Activated CD8-positive, alpha-beta T cell treated with anti-CD3 and anti-CD28 coated beads, Interleukin-2, amount 10 ng/mL, durations not matched to agents 7 days and 5 days (primary cell): ENCODE measurements at regions not wholly inside any gene's neighbourhood (a gene's known extent, or its start where the extent isn't known, plus 50 kb on each side); places are given as distances from the start of the nearest gene placed in this dataset.
A peak's percentile ranks its signal among the peaks of the same experiment; 100 is the strongest.

ENCODE experiments used
- ATAC-seq: fragments of 150-1000 bp; cut with Tn5 transposase; one replicate; pipeline ENCODE4 v1.10.0; 2021; ENCODE audit warnings: moderate library complexity
- CTCF ChIA-PET: fragments of 350-600 bp; sonication (Branson Sonifier 250); formaldehyde crosslinking; loops from one replicate; lab custom pipeline; 2021; ENCODE audit warnings: antibody characterized with exemption; lab: Charles Lee
- POLR2A ChIA-PET: fragments of 350-600 bp; sonication (Branson Sonifier 250); formaldehyde crosslinking; loops from one replicate; lab custom pipeline; 2021; ENCODE audit warnings: antibody characterized with exemption; lab: Charles Lee
- DNase-seq: peaks from one replicate; pipeline ENCODE4 v3.0.0-alpha.2; 2020
- H3K27ac Mint-ChIP-seq: one replicate; pipeline ENCODE4 v1.8.0; 2021; ENCODE audit warnings: mild to moderate bottlenecking, mixed read lengths
- H3K27me3 Mint-ChIP-seq: one replicate; pipeline ENCODE4 v1.8.0; 2021; ENCODE audit warnings: low read depth, mixed read lengths
- H3K36me3 Mint-ChIP-seq: one replicate; pipeline ENCODE4 v1.8.0; 2021; ENCODE audit warnings: low read depth, mixed read lengths
- H3K4me1 Mint-ChIP-seq: one replicate; pipeline ENCODE4 v1.8.0; 2021; ENCODE audit warnings: low read depth, mixed read lengths
- H3K4me3 Mint-ChIP-seq: one replicate; pipeline ENCODE4 v1.8.0; 2021; ENCODE audit warnings: mild to moderate bottlenecking, mixed read lengths
- H3K9me3 Mint-ChIP-seq: one replicate; pipeline ENCODE4 v1.8.0; 2022; ENCODE audit warnings: mixed read lengths; ENCODE audit not compliant: insufficient read depth

DNA sequence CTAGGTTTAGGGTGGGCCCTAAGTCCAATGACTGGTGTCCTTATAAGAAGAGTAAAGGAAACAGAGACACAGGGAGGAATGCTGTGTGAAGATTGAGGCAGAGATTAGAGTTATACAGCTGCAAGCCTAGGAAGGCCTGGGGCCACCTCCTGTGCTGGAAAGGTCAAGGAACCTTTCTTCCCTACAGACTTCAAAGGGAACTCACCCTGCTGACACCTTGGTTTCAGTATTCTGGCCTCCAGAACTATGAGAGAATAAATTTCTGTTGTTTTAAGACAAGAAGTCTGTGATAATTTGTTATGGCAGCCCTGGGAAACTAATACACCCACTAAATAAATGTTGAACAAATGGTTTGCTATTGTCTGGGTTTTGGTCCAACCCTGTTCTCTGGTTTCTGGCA lies 102.3 kb upstream of the NEUROD1 start:
- peaks cover 1% of the 10 kb centered on the region for H3K4me1 Mint-ChIP-seq
- no peaks in the 10 kb centered on the region for H3K27me3 Mint-ChIP-seq
- no peaks in the 10 kb centered on the region for H3K36me3 Mint-ChIP-seq
- DNase-seq (no peak), ATAC-seq (no peak)
- H3K27ac Mint-ChIP-seq, result no peak overlapping the region
- H3K4me3 Mint-ChIP-seq, result no peak overlapping the region
- CTCF ChIA-PET, result no interaction called here
- H3K9me3 Mint-ChIP-seq, result no peaks in the 10 kb centered on the region
- POLR2A ChIA-PET, result no interaction called here

GRCh38 chr2:181784556-181784955 lies 104.2 kb upstream of the NEUROD1 start:
- H3K4me1 Mint-ChIP-seq, result peaks cover 4% of the 10 kb centered on the region
- H3K36me3 Mint-ChIP-seq, result no peaks in the 10 kb centered on the region
- no peak for ATAC-seq
- H3K4me3 Mint-ChIP-seq, result no peak overlapping the region
- H3K27ac Mint-ChIP-seq, result no peak overlapping the region
- DNase-seq, result no peak
- no peaks in the 10 kb centered on the region for H3K9me3 Mint-ChIP-seq
- CTCF ChIA-PET, result no interaction called here
- POLR2A ChIA-PET, result no interaction called here
- no peaks in the 10 kb centered on the region for H3K27me3 Mint-ChIP-seq

GRCh38 chr2:181785691-181786344 lies 105.5 kb upstream of the NEUROD1 start:
- no peak overlapping the region for H3K27ac Mint-ChIP-seq
- ATAC-seq (no peak), DNase-seq (no peak)
- H3K9me3 Mint-ChIP-seq, result no peaks in the 10 kb centered on the region
- ChIA-PET POLR2A (no interaction called here), CTCF (interaction anchor here (0.5 kb wide), 1 partner anchor 12 kb away, joined by 3 read pairs; no protein-coding TSS in a partner anchor)
- no peak overlapping the region for H3K4me3 Mint-ChIP-seq
- H3K36me3 Mint-ChIP-seq, result no peaks in the 10 kb centered on the region
- H3K27me3 Mint-ChIP-seq, result no peaks in the 10 kb centered on the region
- peaks cover 14% of the 10 kb centered on the region for H3K4me1 Mint-ChIP-seq

DNA sequence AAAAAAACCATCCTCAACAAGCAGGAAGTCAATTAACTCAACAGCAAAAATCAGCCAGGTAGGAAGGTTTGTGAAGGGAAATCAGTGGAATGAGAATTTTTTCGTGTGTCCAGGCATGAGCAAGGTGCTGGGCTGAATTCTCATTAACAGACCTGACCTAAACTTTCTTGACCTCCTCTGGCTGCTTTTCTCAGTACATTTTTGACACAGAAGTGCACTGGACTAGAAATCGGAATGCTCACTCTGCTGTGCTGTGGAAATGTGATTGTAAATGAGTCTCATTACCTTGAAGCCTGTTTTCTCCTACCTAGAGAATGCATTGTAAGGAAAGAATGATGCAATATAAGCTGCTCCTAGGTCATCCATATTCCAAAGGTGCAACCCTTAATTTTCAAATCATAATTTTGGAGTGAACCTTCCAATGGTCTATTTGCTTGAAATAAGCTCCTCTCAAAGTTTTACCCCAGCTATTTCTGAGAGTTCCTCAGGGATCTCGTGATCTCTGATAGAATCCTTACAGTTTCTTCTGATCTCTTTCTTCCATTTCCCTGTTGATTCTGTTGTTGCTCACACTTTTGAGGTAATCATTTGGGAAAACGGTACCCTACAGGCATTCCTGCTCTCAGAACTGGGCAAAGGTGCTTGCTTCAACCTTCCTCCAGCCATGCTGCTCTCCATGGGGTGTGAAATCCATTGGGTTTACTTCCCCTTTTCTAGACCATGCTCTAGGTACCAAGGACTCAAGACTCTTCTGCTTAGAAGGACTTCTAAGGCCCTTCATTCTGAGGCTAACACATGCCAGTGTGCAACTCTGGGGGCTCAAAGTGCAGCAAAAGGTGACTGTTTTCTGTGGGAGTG lies 104.9 kb upstream of the ITPRID2 start:
- ATAC-seq, result no peak
- Mint-ChIP-seq H3K36me3 (no peaks in the 10 kb centered on the region), H3K9me3 (no peaks in the 10 kb centered on the region), H3K27ac (no peak overlapping the region), H3K4me1 (peaks cover 22% of the 10 kb centered on the region), H3K4me3 (no peak overlapping the region), H3K27me3 (no peaks in the 10 kb centered on the region)
- DNase-seq, result no peak
- POLR2A ChIA-PET, result no interaction called here
- CTCF ChIA-PET, result no interaction called here

- no peaks in the 10 kb centered on the region for H3K36me3 Mint-ChIP-seq
- no peaks in the 10 kb centered on the region for H3K27me3 Mint-ChIP-seq
- no peaks in the 10 kb centered on the region for H3K9me3 Mint-ChIP-seq
- CTCF ChIA-PET, result interaction anchor here (1.3 kb wide), 1 partner anchor 8 kb away, joined by 3 read pairs; no protein-coding TSS in a partner anchor
- H3K4me1 Mint-ChIP-seq, result peaks cover 23% of the 10 kb centered on the region
- POLR2A ChIA-PET, result interaction anchor here (1.2 kb wide), 1 partner anchor 30 kb away, joined by 3 read pairs; no protein-coding TSS in a partner anchor
- ATAC-seq (no peak), DNase-seq (no peak)
- H3K4me3 Mint-ChIP-seq, result no peak overlapping the region
- H3K27ac Mint-ChIP-seq, result no peak overlapping the region
Observed at GRCh38 chr2:181787310-181788048, 104.1 kb upstream of the ITPRID2 start.

DNA sequence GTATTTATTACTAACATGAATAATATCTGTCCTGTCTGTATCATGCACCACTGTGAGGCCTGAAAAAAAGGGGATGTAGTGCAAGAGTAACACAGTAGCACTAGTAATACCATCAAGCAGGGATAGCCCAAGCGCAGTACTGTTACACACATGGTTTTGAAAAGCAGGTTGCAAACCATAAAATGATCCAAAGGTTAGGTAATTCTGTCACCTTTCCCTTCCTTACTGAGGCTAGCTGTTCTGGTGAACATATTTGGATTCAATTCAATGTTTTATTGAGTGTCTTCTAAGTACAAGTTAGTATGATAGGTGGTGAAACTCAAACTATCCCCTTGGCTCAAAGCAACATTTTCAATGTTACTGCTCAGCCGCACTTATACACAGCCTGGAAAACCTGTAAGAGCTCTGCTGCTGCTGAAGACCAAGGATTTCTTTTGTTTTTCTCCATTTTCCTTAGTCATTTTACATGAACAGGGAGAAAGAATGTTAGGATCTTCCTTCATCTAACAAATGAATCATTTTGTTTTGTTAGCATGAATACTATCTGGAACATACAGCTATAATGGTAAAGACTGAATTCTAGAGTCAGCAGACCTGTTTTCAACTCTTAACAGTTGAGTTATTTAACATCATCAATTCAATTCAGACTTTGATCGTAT lies 102.5 kb upstream of the ITPRID2 start:
- ChIA-PET POLR2A (no interaction called here), CTCF (interaction anchor here (0.9 kb wide), 1 partner anchor 74 kb away, joined by 3 read pairs; no protein-coding TSS in a partner anchor)
- DNase-seq (no peak), ATAC-seq (no peak)
- Mint-ChIP-seq H3K4me1 (peaks cover 23% of the 10 kb centered on the region), H3K4me3 (no peak overlapping the region), H3K27ac (no peak overlapping the region), H3K27me3 (no peaks in the 10 kb centered on the region), H3K36me3 (no peaks in the 10 kb centered on the region), H3K9me3 (no peaks in the 10 kb centered on the region)

GRCh38 chr2:181789827-181790448 lies 101.6 kb upstream of the ITPRID2 start:
- H3K9me3 Mint-ChIP-seq, result no peaks in the 10 kb centered on the region
- no peak for ATAC-seq
- POLR2A ChIA-PET, result interaction anchor here (0.7 kb wide), 1 partner anchor 227 kb away, joined by 3 read pairs; no protein-coding TSS in a partner anchor
- CTCF ChIA-PET, result interaction anchor here (0.7 to 1.8 kb wide), 2 partner anchors 48 to 74 kb away, joined by 3 to 8 read pairs; no protein-coding TSS in a partner anchor
- H3K4me1 Mint-ChIP-seq, result peaks cover 23% of the 10 kb centered on the region
- no peak for DNase-seq
- H3K4me3 Mint-ChIP-seq, result no peak overlapping the region
- H3K36me3 Mint-ChIP-seq, result no peaks in the 10 kb centered on the region
- H3K27ac Mint-ChIP-seq, result no peak overlapping the region
- no peaks in the 10 kb centered on the region for H3K27me3 Mint-ChIP-seq

GRCh38 chr2:181790716-181791649 lies 100.5 kb upstream of the ITPRID2 start:
- DNase-seq (peak; percentile 55), ATAC-seq (peak; percentile 76)
- H3K27ac Mint-ChIP-seq, result peak overlapping the region; percentile 69
- no peaks in the 10 kb centered on the region for H3K36me3 Mint-ChIP-seq
- no peak overlapping the region for H3K4me3 Mint-ChIP-seq
- ChIA-PET POLR2A (interaction anchor here (0.7 kb wide), 1 partner anchor 228 kb away, joined by 3 read pairs; no protein-coding TSS in a partner anchor), CTCF (interaction anchor here (0.7 to 1.8 kb wide), 2 partner anchors 49 to 75 kb away, joined by 3 to 8 read pairs; no protein-coding TSS in a partner anchor)
- H3K9me3 Mint-ChIP-seq, result no peaks in the 10 kb centered on the region
- H3K4me1 Mint-ChIP-seq, result peaks cover 23% of the 10 kb centered on the region
- no peaks in the 10 kb centered on the region for H3K27me3 Mint-ChIP-seq

GRCh38 chr2:181792906-181793305 lies 98.6 kb upstream of the ITPRID2 start:
- ATAC-seq (no peak), DNase-seq (no peak)
- POLR2A ChIA-PET, result no interaction called here
- CTCF ChIA-PET, result interaction anchor here (0.7 kb wide), 1 partner anchor 14 kb away, joined by 3 read pairs; no protein-coding TSS in a partner anchor
- no peak overlapping the region for H3K4me3 Mint-ChIP-seq
- H3K36me3 Mint-ChIP-seq, result no peaks in the 10 kb centered on the region
- no peak overlapping the region for H3K27ac Mint-ChIP-seq
- peaks cover 20% of the 10 kb centered on the region for H3K4me1 Mint-ChIP-seq
- H3K9me3 Mint-ChIP-seq, result no peaks in the 10 kb centered on the region
- no peaks in the 10 kb centered on the region for H3K27me3 Mint-ChIP-seq

DNA sequence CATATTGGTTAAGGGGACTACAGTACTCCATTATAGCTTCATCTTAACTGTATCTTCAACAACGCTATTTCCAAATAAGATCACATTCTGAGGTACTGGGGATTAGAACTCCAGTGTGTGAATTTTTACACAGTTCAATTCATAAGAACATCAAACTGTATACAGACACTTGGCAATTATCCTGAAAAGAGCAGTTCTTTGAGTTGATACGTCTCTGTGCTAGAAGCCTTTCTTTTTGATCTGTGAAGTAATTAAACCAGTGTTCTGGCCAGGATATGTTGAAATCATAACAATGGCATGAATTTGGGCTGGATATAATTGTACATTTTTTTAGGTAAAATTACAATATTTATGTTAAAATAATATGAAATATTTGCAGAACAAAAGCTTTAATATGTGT lies 93.5 kb upstream of the ITPRID2 start:
- Mint-ChIP-seq H3K27me3 (peaks cover 17% of the 10 kb centered on the region), H3K4me1 (no peaks in the 10 kb centered on the region), H3K27ac (no peak overlapping the region), H3K4me3 (no peak overlapping the region), H3K36me3 (no peaks in the 10 kb centered on the region), H3K9me3 (no peaks in the 10 kb centered on the region)
- DNase-seq (no peak), ATAC-seq (no peak)
- ChIA-PET CTCF (interaction anchor here (0.8 kb wide), 1 partner anchor 13 kb away, joined by 3 read pairs; no protein-coding TSS in a partner anchor), POLR2A (no interaction called here)
